Islet precursor cell (in vitro differentiated cells): ENCODE measurements at regions not wholly inside any gene's neighbourhood (a gene's known extent, or its start where the extent isn't known, plus 50 kb on each side); places are given as distances from the start of the nearest gene placed in this dataset.
"Not testable (repeated sequence)": the region's sequence is repeated elsewhere in the genome, so short reads cannot be mapped to it uniquely, and the experiment has no call there.

ENCODE experiments used
- DNase-seq: peaks from one replicate; pipeline ENCODE4 v3.0.0-alpha.2; 2018

- DNase-seq = no peak
Measured at GRCh38 chr7:41576166-41576565, 126.7 kb downstream of the INHBA start.

GRCh38 chr7:41574377-41574776 is 128.5 kb downstream of the INHBA start:
- no peak for DNase-seq

GRCh38 chr7:41573862-41574261 is 129.0 kb downstream of the INHBA start:
- DNase-seq = no peak

- DNase-seq = no peak
Measured at GRCh38 chr7:41573443-41573842, 129.4 kb downstream of the INHBA start.

- DNase-seq = no peak
Measured at GRCh38 chr7:41573015-41573414, 129.9 kb downstream of the INHBA start.

GRCh38 chr7:41571573-41571972 is 131.3 kb downstream of the INHBA start:
- DNase-seq = no peak

GRCh38 chr7:41570766-41571165 is 132.1 kb downstream of the INHBA start:
- no peak for DNase-seq

GRCh38 chr7:41568135-41568534 is 134.8 kb downstream of the INHBA start:
- no peak for DNase-seq

GRCh38 chr7:41567731-41568114 is 135.2 kb downstream of the INHBA start:
- no peak for DNase-seq

- no peak for DNase-seq
Measured at GRCh38 chr7:41567031-41567730, 135.7 kb downstream of the INHBA start.

GRCh38 chr7:41566581-41566980 is 136.3 kb downstream of the INHBA start:
- no peak for DNase-seq

- DNase-seq = no peak
Measured at GRCh38 chr7:41565655-41566054, 137.2 kb downstream of the INHBA start.

GRCh38 chr7:41559426-41559825 is 143.5 kb downstream of the INHBA start:
- peak; percentile 67 for DNase-seq

- DNase-seq = no peak
Measured at GRCh38 chr7:41554481-41554880, 148.4 kb downstream of the INHBA start.

- DNase-seq = not testable (repeated sequence)
Measured at GRCh38 chr7:41550046-41550445, 152.8 kb downstream of the INHBA start.

GRCh38 chr7:41544241-41544640 is 158.6 kb downstream of the INHBA start:
- no peak for DNase-seq

- no peak for DNase-seq
Measured at GRCh38 chr7:41540601-41541000, 162.3 kb downstream of the INHBA start.

- no peak for DNase-seq
Measured at GRCh38 chr7:41538810-41539724, 163.8 kb downstream of the INHBA start.

- no peak for DNase-seq
Measured at GRCh38 chr7:41536873-41537665, 165.8 kb downstream of the INHBA start.

GRCh38 chr7:41536122-41536872 is 166.6 kb downstream of the INHBA start:
- no peak for DNase-seq

- no peak for DNase-seq
Measured at GRCh38 chr7:41529831-41530230, 173.1 kb downstream of the INHBA start.

- no peak for DNase-seq
Measured at GRCh38 chr7:41524876-41525275, 178.0 kb downstream of the INHBA start.

GRCh38 chr7:41520445-41520844 is 182.4 kb downstream of the INHBA start:
- no peak for DNase-seq
